Stimulated activated CD4-positive, alpha-beta T cell treated with anti-CD3 and anti-CD28 coated beads, Interleukin-12 subunit alpha, Interleukin-12 subunit beta, amount 100 ng/mL, for 24 hours (primary cell): ENCODE measurements at regions not wholly inside any gene's neighbourhood (a gene's known extent, or its start where the extent isn't known, plus 50 kb on each side); places are given as distances from the start of the nearest gene placed in this dataset.
"Not testable (repeated sequence)": the region's sequence is repeated elsewhere in the genome, so short reads cannot be mapped to it uniquely, and the experiment has no call there.

ENCODE experiments used
- DNase-seq, 2 experiments: peaks; one replicate each; pipeline ENCODE4 v3.0.0-alpha.2; 2020; ENCODE audit warnings: low read depth in 2 of 2

GRCh38 chr4:82077471-82077995, 296.3 kb downstream of the HNRNPD start:
- DNase-seq, result not testable (repeated sequence)

- no peak for DNase-seq
These were observed 297.0 kb downstream of the HNRNPD start for GRCh38 chr4:82076809-82077208.

GRCh38 chr4:82076359-82076758, 297.4 kb downstream of the HNRNPD start:
- DNase-seq, result no peak

GRCh38 chr4:82071951-82072350, 301.8 kb downstream of the HNRNPD start:
- no peak for DNase-seq

GRCh38 chr4:82069883-82070638, 303.7 kb downstream of the HNRNPD start:
- no peak for DNase-seq

- no peak for DNase-seq
These were observed 310.8 kb downstream of the HNRNPD start for GRCh38 chr4:82063017-82063416.

GRCh38 chr4:82057990-82058544, 315.7 kb downstream of the HNRNPD start:
- no peak for DNase-seq

GRCh38 chr4:82055156-82055555, 318.6 kb downstream of the HNRNPD start:
- no peak for DNase-seq

- no peak for DNase-seq
These were observed 320.4 kb downstream of the HNRNPD start for GRCh38 chr4:82053396-82053795.

- no peak for DNase-seq
These were observed 323.0 kb downstream of the HNRNPD start for GRCh38 chr4:82050796-82051195.

GRCh38 chr4:82049294-82049693, 324.5 kb downstream of the HNRNPD start:
- no peak for DNase-seq

GRCh38 chr4:82047731-82048130, 326.1 kb downstream of the HNRNPD start:
- DNase-seq, result no peak

GRCh38 chr4:82046796-82047195, 327.0 kb downstream of the HNRNPD start:
- no peak for DNase-seq

- DNase-seq, result no peak
These were observed 328.5 kb downstream of the HNRNPD start for GRCh38 chr4:82045267-82045666.

GRCh38 chr4:82044141-82044993, 329.4 kb downstream of the HNRNPD start:
- DNase-seq, result no peak

- DNase-seq, result no peak
These were observed 330.0 kb downstream of the HNRNPD start for GRCh38 chr4:82043809-82044137.

- DNase-seq, result no peak
These were observed 330.5 kb downstream of the HNRNPD start for GRCh38 chr4:82043081-82043808.

GRCh38 chr4:82042042-82042441, 331.7 kb downstream of the HNRNPD start:
- DNase-seq, result no peak

- DNase-seq, result no peak
These were observed 334.9 kb downstream of the HNRNPD start for GRCh38 chr4:82038936-82039335.

GRCh38 chr4:82036181-82036580, 337.6 kb downstream of the HNRNPD start:
- no peak for DNase-seq

- no peak for DNase-seq
These were observed 338.9 kb downstream of the HNRNPD start for GRCh38 chr4:82034878-82035277.

- DNase-seq, result no peak
These were observed 339.9 kb downstream of the HNRNPD start for GRCh38 chr4:82033862-82034261.
